Activated CD4-positive, alpha-beta T cell treated with anti-CD3 and anti-CD28 coated beads, Interleukin-2, amount 10 ng/mL, durations not matched to agents 7 days and 5 days (primary cell): ENCODE measurements at regions not wholly inside any gene's neighbourhood (a gene's known extent, or its start where the extent isn't known, plus 50 kb on each side); places are given as distances from the start of the nearest gene placed in this dataset.

ENCODE experiments used
- CTCF ChIA-PET: fragments of 350-600 bp; sonication (Branson Sonifier 250); formaldehyde crosslinking; loops from one replicate; lab custom pipeline; 2021; ENCODE audit warnings: antibody characterized with exemption; lab: Charles Lee
- POLR2A ChIA-PET: fragments of 350-600 bp; sonication (Branson Sonifier 250); formaldehyde crosslinking; loops from one replicate; lab custom pipeline; 2021; ENCODE audit warnings: antibody characterized with exemption; lab: Charles Lee
- DNase-seq: peaks from one replicate; pipeline ENCODE4 v3.0.0-alpha.2; 2020
- H3K27ac Mint-ChIP-seq: one replicate; pipeline ENCODE4 v1.8.0; 2021; ENCODE audit warnings: mild to moderate bottlenecking, moderate library complexity, mixed read lengths
- H3K27me3 Mint-ChIP-seq: one replicate; pipeline ENCODE4 v1.8.0; 2021; ENCODE audit warnings: mixed read lengths
- H3K36me3 Mint-ChIP-seq: one replicate; pipeline ENCODE4 v1.8.0; 2021; ENCODE audit warnings: low read depth, mixed read lengths
- H3K4me1 Mint-ChIP-seq: one replicate; pipeline ENCODE4 v1.8.0; 2021; ENCODE audit warnings: mixed read lengths
- H3K4me3 Mint-ChIP-seq: one replicate; pipeline ENCODE4 v1.8.0; 2021; ENCODE audit warnings: mild to moderate bottlenecking, moderate library complexity, mixed read lengths
- H3K9me3 Mint-ChIP-seq: one replicate; pipeline ENCODE4 v1.8.0; 2021; ENCODE audit warnings: mixed read lengths

GRCh38 chr9:34907044-34907443, 51.0 kb upstream of the PHF24 start:
- H3K27ac Mint-ChIP-seq: no peak overlapping the region
- no peaks in the 10 kb centered on the region for H3K9me3 Mint-ChIP-seq
- H3K27me3 Mint-ChIP-seq: peaks cover 10% of the 10 kb centered on the region
- no peaks in the 10 kb centered on the region for H3K36me3 Mint-ChIP-seq
- no peak overlapping the region for H3K4me3 Mint-ChIP-seq
- ChIA-PET CTCF (interaction anchor here (0.6 kb wide), 2 partner anchors 112 to 379 kb away, joined by 3 to 4 read pairs; no protein-coding TSS in a partner anchor), POLR2A (no interaction called here)
- DNase-seq: no peak
- no peaks in the 10 kb centered on the region for H3K4me1 Mint-ChIP-seq

GRCh38 chr9:34899535-34900158, 58.4 kb upstream of the PHF24 start:
- Mint-ChIP-seq H3K4me1 (no peaks in the 10 kb centered on the region), H3K9me3 (no peaks in the 10 kb centered on the region), H3K27me3 (peaks cover 44% of the 10 kb centered on the region), H3K4me3 (no peak overlapping the region), H3K36me3 (no peaks in the 10 kb centered on the region), H3K27ac (no peak overlapping the region)
- POLR2A ChIA-PET: interaction anchor here (0.8 to 1.0 kb wide), 3 partner anchors 137 to 197 kb away, joined by 3 to 6 read pairs (median 3); no protein-coding TSS in a partner anchor
- DNase-seq: peak; percentile 85
- CTCF ChIA-PET: interaction anchor here (0.8 to 3.1 kb wide), 23 partner anchors 8 to 704 kb away, joined by 3 to 25 read pairs (median 4); partner anchors contain the start of genes ATOSB, DNAJB5 and PIGO

- Mint-ChIP-seq H3K4me1 (no peaks in the 10 kb centered on the region), H3K9me3 (no peaks in the 10 kb centered on the region), H3K27ac (no peak overlapping the region), H3K27me3 (peaks cover 47% of the 10 kb centered on the region), H3K36me3 (no peaks in the 10 kb centered on the region), H3K4me3 (no peak overlapping the region)
- DNase-seq: no peak
- POLR2A ChIA-PET: interaction anchor here (0.9 kb wide), 1 partner anchor 137 kb away, joined by 3 read pairs; no protein-coding TSS in a partner anchor
- CTCF ChIA-PET: interaction anchor here (0.6 to 3.1 kb wide), 15 partner anchors 9 to 705 kb away, joined by 3 to 25 read pairs (median 4); partner anchors contain the start of genes ATOSB, DNAJB5 and PIGO
Measured at GRCh38 chr9:34898846-34899245, 59.2 kb upstream of the PHF24 start.

- H3K27ac Mint-ChIP-seq: no peak overlapping the region
- H3K4me3 Mint-ChIP-seq: no peak overlapping the region
- H3K27me3 Mint-ChIP-seq: peaks cover 46% of the 10 kb centered on the region
- H3K36me3 Mint-ChIP-seq: no peaks in the 10 kb centered on the region
- CTCF ChIA-PET: interaction anchor here (0.6 to 1.4 kb wide), 2 partner anchors 89 to 581 kb away, joined by 3 read pairs; no protein-coding TSS in a partner anchor
- no peaks in the 10 kb centered on the region for H3K9me3 Mint-ChIP-seq
- DNase-seq: no peak
- no peaks in the 10 kb centered on the region for H3K4me1 Mint-ChIP-seq
- POLR2A ChIA-PET: no interaction called here
Measured at GRCh38 chr9:34896112-34896511, 62.0 kb upstream of the PHF24 start.

- no peak overlapping the region for H3K27ac Mint-ChIP-seq
- DNase-seq: no peak
- H3K9me3 Mint-ChIP-seq: no peaks in the 10 kb centered on the region
- POLR2A ChIA-PET: no interaction called here
- no peak overlapping the region for H3K4me3 Mint-ChIP-seq
- H3K4me1 Mint-ChIP-seq: no peaks in the 10 kb centered on the region
- no peaks in the 10 kb centered on the region for H3K36me3 Mint-ChIP-seq
- CTCF ChIA-PET: no interaction called here
- peaks cover 31% of the 10 kb centered on the region for H3K27me3 Mint-ChIP-seq
Measured at GRCh38 chr9:34892886-34893285, 65.2 kb upstream of the PHF24 start.

- Mint-ChIP-seq H3K36me3 (no peaks in the 10 kb centered on the region), H3K9me3 (no peaks in the 10 kb centered on the region)
Measured at GRCh38 chr9:34891386-34891785, 66.7 kb upstream of the PHF24 start.

GRCh38 chr9:34887841-34888240, 70.2 kb upstream of the PHF24 start:
- ChIA-PET POLR2A (no interaction called here), CTCF (no interaction called here)
- Mint-ChIP-seq H3K36me3 (no peaks in the 10 kb centered on the region), H3K4me3 (no peak overlapping the region), H3K9me3 (no peaks in the 10 kb centered on the region), H3K4me1 (no peaks in the 10 kb centered on the region), H3K27me3 (no peaks in the 10 kb centered on the region), H3K27ac (no peak overlapping the region)
- no peak for DNase-seq

More at GRCh38 chr9:34891386-34891785, 66.7 kb upstream of the PHF24 start:
- H3K4me1 Mint-ChIP-seq: no peaks in the 10 kb centered on the region
- CTCF ChIA-PET: interaction anchor here (1.7 kb wide), 1 partner anchor 160 kb away, joined by 5 read pairs; no protein-coding TSS in a partner anchor
- no peak overlapping the region for H3K4me3 Mint-ChIP-seq
- DNase-seq: no peak
- peaks cover 21% of the 10 kb centered on the region for H3K27me3 Mint-ChIP-seq
- no peak overlapping the region for H3K27ac Mint-ChIP-seq
- POLR2A ChIA-PET: no interaction called here

GRCh38 chr9:34884747-34885189, 73.3 kb upstream of the PHF24 start:
- DNase-seq: peak; percentile 12
- no peak overlapping the region for H3K4me3 Mint-ChIP-seq
- H3K36me3 Mint-ChIP-seq: no peaks in the 10 kb centered on the region
- H3K9me3 Mint-ChIP-seq: no peaks in the 10 kb centered on the region
- ChIA-PET POLR2A (no interaction called here), CTCF (no interaction called here)
- peaks cover 11% of the 10 kb centered on the region for H3K27me3 Mint-ChIP-seq
- no peaks in the 10 kb centered on the region for H3K4me1 Mint-ChIP-seq
- no peak overlapping the region for H3K27ac Mint-ChIP-seq

GRCh38 chr9:34876096-34876495, 82.0 kb upstream of the PHF24 start:
- no peaks in the 10 kb centered on the region for H3K4me1 Mint-ChIP-seq
- H3K27ac Mint-ChIP-seq: no peak overlapping the region
- peaks cover 17% of the 10 kb centered on the region for H3K27me3 Mint-ChIP-seq
- no peaks in the 10 kb centered on the region for H3K36me3 Mint-ChIP-seq
- CTCF ChIA-PET: no interaction called here
- H3K9me3 Mint-ChIP-seq: no peaks in the 10 kb centered on the region
- no peak for DNase-seq
- POLR2A ChIA-PET: no interaction called here
- no peak overlapping the region for H3K4me3 Mint-ChIP-seq

GRCh38 chr9:34869390-34869789, 88.7 kb upstream of the PHF24 start:
- no peak for DNase-seq
- no peak overlapping the region for H3K4me3 Mint-ChIP-seq
- peaks cover 5% of the 10 kb centered on the region for H3K9me3 Mint-ChIP-seq
- no peak overlapping the region for H3K27ac Mint-ChIP-seq
- peaks cover 24% of the 10 kb centered on the region for H3K27me3 Mint-ChIP-seq
- ChIA-PET POLR2A (no interaction called here), CTCF (no interaction called here)
- H3K36me3 Mint-ChIP-seq: no peaks in the 10 kb centered on the region
- no peaks in the 10 kb centered on the region for H3K4me1 Mint-ChIP-seq

- H3K4me1 Mint-ChIP-seq: no peaks in the 10 kb centered on the region
- no peak for DNase-seq
- H3K9me3 Mint-ChIP-seq: peaks cover 11% of the 10 kb centered on the region
- no peaks in the 10 kb centered on the region for H3K36me3 Mint-ChIP-seq
- H3K27ac Mint-ChIP-seq: no peak overlapping the region
- CTCF ChIA-PET: interaction anchor here (0.6 kb wide), 1 partner anchor 27 kb away, joined by 4 read pairs; no protein-coding TSS in a partner anchor
- H3K27me3 Mint-ChIP-seq: peaks cover 25% of the 10 kb centered on the region
- no peak overlapping the region for H3K4me3 Mint-ChIP-seq
- POLR2A ChIA-PET: no interaction called here
Measured at GRCh38 chr9:34866614-34867013, 91.5 kb upstream of the PHF24 start.

- Mint-ChIP-seq H3K9me3 (peaks cover 13% of the 10 kb centered on the region), H3K4me1 (no peaks in the 10 kb centered on the region), H3K27me3 (peaks cover 13% of the 10 kb centered on the region), H3K36me3 (no peaks in the 10 kb centered on the region), H3K27ac (no peak overlapping the region), H3K4me3 (no peak overlapping the region)
- ChIA-PET POLR2A (no interaction called here), CTCF (no interaction called here)
- DNase-seq: no peak
Measured at GRCh38 chr9:34863426-34863825, 94.7 kb upstream of the PHF24 start.

- Mint-ChIP-seq H3K27ac (no peak overlapping the region), H3K27me3 (peaks cover 11% of the 10 kb centered on the region), H3K4me3 (no peak overlapping the region), H3K9me3 (peaks cover 13% of the 10 kb centered on the region), H3K36me3 (no peaks in the 10 kb centered on the region), H3K4me1 (no peaks in the 10 kb centered on the region)
- DNase-seq: no peak
- CTCF ChIA-PET: no interaction called here
- POLR2A ChIA-PET: no interaction called here
Measured at GRCh38 chr9:34862836-34863235, 95.2 kb upstream of the PHF24 start.
